ENCODE measurements at regions not wholly inside any gene's neighbourhood (a gene's known extent, or its start where the extent isn't known, plus 50 kb on each side); places are given as distances from the start of the nearest gene placed in this dataset.

DNA sequence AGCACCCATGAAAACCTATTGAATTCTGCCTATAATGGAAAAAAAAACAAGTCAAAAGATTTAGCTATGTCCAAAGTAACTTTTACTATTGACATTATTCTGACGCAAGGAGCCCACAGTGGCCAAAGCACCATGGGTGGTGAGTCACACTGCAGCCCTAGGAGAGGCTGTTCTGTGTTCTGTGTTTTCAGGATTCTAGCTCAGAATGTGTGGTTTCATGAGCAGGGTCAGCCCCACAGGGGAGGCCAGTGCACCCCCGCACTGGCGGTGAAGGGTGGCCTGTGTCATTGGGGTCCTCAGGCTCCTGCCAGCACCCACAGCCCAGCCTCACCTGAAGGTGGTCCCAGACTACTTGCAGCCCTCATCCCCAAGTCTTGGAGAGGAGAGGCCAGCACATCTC is 112.2 kb downstream of the BRD1 start:
- TF ChIP-seq, protein P1, sequence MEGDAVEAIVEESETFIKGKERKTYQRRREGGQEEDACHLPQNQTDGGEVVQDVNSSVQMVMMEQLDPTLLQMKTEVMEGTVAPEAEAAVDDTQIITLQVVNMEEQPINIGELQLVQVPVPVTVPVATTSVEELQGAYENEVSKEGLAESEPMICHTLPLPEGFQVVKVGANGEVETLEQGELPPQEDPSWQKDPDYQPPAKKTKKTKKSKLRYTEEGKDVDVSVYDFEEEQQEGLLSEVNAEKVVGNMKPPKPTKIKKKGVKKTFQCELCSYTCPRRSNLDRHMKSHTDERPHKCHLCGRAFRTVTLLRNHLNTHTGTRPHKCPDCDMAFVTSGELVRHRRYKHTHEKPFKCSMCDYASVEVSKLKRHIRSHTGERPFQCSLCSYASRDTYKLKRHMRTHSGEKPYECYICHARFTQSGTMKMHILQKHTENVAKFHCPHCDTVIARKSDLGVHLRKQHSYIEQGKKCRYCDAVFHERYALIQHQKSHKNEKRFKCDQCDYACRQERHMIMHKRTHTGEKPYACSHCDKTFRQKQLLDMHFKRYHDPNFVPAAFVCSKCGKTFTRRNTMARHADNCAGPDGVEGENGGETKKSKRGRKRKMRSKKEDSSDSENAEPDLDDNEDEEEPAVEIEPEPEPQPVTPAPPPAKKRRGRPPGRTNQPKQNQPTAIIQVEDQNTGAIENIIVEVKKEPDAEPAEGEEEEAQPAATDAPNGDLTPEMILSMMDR (IDR thresholded peaks at IDR 0.05; ENCODE audit: control insufficient read depth, extremely low read depth, insufficient read depth): no peak
- DNase-seq (ENCODE audit: low read depth): no peak

DNA sequence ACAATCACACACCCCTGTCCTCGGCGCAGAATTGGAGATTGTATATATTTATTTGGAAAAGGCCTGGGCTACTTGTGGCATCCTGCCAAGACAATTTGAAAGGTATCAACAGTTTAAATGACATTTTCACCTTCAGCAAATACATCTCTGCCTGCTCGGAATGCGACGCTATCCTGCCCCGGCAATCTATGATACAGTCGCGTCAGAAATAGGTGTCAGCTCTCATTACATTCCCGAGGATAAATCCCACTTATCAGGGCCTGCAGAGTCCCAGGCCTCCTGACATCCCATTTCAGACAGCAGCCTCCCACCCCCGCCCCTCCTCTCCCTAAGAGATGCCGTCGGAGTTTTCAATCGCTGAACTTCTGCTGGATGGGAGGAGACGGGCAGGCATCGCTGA is 114.7 kb downstream of the BRD1 start:
- no peak overlapping the region for H3K4me3 ChIP-seq (ENCODE audit: low read depth, low read length)
- no peak for DNase-seq (ENCODE audit: low read depth)
- TF ChIP-seq, protein P1 (IDR thresholded peaks at IDR 0.05; ENCODE audit: control insufficient read depth, extremely low read depth, insufficient read depth): no peak

More for the DNA sequence above, 112.2 kb downstream of the BRD1 start:
- H3K4me3 ChIP-seq (ENCODE audit: low read depth, low read length): no peak overlapping the region

DNA sequence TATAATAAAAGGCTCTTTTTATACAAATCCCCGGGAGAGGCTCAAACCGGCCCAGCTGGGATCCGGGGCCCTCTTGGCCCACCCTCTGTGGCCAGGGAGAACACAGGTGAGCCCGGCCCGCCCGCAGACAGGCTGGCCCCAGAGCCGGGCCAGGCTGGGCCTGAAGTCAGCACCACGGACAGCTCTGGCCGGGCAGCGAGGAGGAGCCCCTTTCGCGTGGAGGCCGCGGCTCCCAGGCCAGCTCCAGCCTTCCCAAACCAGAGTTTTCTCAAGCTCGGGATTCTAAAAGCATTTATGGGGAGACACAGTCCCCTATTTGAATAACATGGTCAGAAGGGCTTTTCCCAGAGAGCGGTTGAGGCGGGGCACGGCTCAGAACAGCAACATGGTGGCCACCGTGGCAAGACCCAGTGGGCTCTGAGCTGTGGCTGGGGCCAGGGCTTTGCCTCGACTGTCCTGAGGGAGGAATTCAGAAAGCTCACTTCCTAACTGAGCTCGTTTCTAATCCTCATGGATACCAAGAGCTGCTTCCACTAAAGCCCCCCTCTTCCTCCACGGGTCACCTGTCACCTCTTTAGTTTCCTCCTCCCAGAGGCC is 115.4 kb downstream of the BRD1 start:
- DNase-seq (ENCODE audit: low read depth): no peak
- TF ChIP-seq, protein P1 (IDR thresholded peaks at IDR 0.05; ENCODE audit: control insufficient read depth, extremely low read depth, insufficient read depth): no peak
- no peak overlapping the region for H3K4me3 ChIP-seq (ENCODE audit: low read depth, low read length)

DNA sequence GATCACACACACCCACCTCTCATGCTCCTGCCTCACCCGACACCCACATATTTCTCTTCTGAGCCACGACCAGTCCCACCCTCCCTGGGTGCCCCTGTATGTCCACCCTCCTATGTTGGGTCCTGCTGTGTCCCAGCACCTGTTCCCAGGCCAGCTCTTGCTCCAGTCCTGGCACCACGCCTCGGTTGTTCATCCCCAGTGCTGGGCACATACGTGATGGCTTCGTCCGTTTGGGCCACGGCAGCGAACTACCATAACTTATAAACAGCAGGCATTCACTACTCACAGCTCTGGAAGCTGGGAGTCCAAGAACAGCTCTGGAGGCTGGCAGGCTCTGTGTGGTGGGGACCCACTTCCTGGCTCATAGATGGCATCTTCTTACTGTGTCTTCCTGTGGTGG is 116.9 kb downstream of the BRD1 start:
- DNase-seq (ENCODE audit: low read depth): no peak
- TF ChIP-seq, protein P1 (IDR thresholded peaks at IDR 0.05; ENCODE audit: control insufficient read depth, extremely low read depth, insufficient read depth): no peak
- no peak overlapping the region for H3K4me3 ChIP-seq (ENCODE audit: low read depth, low read length)

DNA sequence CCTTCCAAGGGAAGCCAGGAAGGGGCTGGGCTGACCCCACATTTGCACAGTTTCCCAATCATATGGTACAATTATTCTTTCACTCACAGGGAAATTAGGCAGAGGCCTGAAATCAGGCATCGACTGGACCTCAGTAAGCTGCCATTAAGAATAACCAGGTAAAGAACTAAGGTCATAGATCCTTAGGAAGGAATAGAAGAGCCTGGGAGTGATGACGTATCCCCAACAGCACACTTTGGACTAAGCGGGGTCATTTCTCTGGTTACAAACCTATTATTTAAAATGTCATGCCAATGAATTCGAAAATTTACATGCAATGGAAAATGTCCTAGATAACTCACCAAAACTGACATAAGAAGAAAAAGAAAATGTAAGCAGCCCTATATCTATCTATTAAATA is 118.2 kb downstream of the BRD1 start:
- no peak overlapping the region for H3K4me3 ChIP-seq (ENCODE audit: low read depth, low read length)
- no peak for DNase-seq (ENCODE audit: low read depth)
- TF ChIP-seq, protein P1 (IDR thresholded peaks at IDR 0.05; ENCODE audit: control insufficient read depth, extremely low read depth, insufficient read depth): no peak

DNA sequence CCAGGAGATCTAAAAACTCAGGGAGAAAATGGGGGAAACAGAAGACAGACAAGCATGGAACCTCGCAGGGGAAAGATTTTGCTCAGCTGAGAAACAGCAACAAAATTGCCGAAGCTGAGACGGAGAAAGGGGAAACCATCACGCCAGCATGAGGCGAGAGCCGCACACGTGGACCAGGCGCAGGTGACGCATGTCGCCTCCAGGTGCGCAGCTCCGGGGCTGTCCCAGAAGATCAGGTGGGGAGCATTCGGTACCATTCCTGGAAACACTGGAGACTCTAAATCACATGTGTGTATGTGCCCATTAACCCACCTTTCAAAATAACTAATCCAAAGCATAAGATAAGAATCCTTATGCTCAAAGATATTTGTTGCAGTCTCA is 121.7 kb downstream of the BRD1 start:
- no peak for DNase-seq (ENCODE audit: low read depth)
- H3K4me3 ChIP-seq (ENCODE audit: low read depth, low read length): no peak overlapping the region
- TF ChIP-seq, protein P1 (IDR thresholded peaks at IDR 0.05; ENCODE audit: control insufficient read depth, extremely low read depth, insufficient read depth): no peak
